IPS DF 4.7 (cell line): ENCODE measurements at regions not wholly inside any gene's neighbourhood (a gene's known extent, or its start where the extent isn't known, plus 50 kb on each side); places are given as distances from the start of the nearest gene placed in this dataset.

Experiments used
- DNase-seq: peaks from one replicate; pipeline ENCODE4 v3.0.0-alpha.2; 2013; ENCODE audit warnings: low spot score; ENCODE audit errors: extremely low read depth

- DNase-seq: no peak
Observed at GRCh38 chr11:70811915-70812314, 413.6 kb downstream of the CTTN start.

GRCh38 chr11:70812472-70812871 lies 414.1 kb downstream of the CTTN start:
- DNase-seq: no peak

- no peak for DNase-seq
Observed at GRCh38 chr11:70813651-70814050, 415.3 kb downstream of the CTTN start.

- no peak for DNase-seq
Observed at GRCh38 chr11:70815485-70815832, 417.1 kb downstream of the CTTN start.

- DNase-seq: no peak
Observed at GRCh38 chr11:70816156-70816678, 417.9 kb downstream of the CTTN start.

- no peak for DNase-seq
Observed at GRCh38 chr11:70818351-70818750, 420.0 kb downstream of the CTTN start.

DNA sequence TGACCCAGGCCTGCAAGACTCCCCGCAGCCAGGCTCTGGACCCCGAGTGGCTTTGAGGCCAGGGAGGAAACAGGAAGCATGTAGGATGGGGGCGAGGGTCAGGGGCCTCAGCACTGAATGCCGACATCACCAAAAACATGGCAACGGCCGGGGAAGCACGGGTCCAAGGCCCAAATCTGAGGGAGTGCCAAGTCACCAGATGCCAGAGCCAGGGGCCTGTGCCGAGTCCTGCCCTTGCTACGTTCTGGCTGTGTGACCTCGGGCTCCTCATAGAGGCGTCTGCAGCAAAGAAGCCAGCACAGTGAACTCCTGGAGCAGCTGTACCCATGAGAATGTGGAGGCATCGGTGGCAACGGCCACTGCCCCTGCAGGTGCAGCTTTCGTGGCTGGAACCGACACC lies 420.7 kb downstream of the CTTN start:
- DNase-seq: no peak

GRCh38 chr11:70820311-70820710 lies 422.0 kb downstream of the CTTN start:
- DNase-seq: no peak

DNA sequence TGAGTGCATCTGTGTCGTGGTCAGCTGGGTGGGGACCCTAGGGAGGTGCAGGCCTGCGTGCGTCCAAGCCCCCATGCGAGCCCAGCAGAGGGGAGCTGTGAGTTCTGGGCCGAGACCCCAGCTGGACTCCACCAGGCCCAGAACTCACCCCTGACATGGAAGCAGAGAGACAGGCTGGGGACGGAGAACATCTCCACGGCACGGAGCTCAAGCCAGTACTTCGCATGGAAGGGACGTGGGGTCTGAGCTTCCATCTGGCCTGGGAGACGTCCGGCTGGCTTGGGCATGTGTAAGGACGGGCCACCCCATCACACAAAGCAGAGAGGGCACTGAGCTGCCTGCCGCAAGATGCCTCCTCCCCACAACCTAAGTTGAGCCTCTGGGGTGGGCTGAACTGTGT lies 422.4 kb downstream of the CTTN start:
- DNase-seq: no peak

DNA sequence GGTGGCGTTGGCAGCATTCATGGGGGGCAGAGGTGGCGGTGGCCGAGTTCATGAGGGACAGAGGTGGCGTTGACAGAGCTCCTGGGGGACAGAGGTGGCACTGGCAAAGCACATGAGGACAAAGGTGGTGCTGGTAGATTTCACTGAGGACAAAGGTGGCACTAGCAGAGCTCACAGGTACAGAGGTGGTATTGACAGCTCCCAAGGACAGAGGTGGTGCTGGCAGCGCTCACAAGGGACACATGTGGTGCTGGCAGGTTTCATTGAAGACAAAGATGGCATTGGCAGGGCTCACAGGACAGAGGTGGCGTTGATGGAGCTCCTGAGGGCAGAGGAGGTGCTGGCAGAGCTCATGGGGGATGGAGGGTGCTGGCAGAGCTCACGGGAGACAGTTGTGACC lies 425.4 kb downstream of the CTTN start:
- DNase-seq: no peak

DNA sequence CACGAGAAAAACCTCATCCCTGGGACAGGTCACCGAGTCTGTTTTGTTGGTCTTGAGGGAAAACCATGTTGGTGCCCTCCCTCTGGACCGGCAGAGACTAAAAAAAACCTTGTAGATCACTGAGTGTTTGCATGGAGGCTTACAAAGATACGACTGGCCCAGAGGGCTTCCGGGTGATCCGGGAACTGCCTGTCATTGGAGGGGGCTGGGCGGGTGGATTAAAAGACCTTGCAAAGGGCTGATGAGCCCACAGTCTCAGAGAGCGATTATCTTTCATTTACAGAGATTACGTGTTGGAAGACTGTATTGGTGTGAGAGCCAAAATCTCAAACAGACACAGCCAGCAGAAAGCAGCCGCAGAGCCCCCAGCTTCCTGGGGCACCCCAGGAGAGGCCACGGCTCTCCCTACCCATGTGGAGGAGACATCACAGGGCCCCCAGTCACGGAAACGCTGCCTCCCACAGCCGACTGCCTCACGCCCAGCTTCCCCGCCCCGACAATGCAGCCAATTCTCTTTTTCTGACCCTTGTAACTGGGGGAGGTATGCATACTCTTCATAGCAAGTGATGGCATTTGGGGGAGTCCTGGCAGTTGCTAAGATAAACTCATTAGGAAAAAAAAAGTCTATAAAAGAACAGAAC lies 426.4 kb downstream of the CTTN start:
- DNase-seq: no peak

- no peak for DNase-seq
Observed at GRCh38 chr11:70825893-70826540, 426.4 kb downstream of the SHANK2 start.

GRCh38 chr11:70826541-70827335 lies 425.6 kb downstream of the SHANK2 start:
- no peak for DNase-seq

- no peak for DNase-seq
Observed at GRCh38 chr11:70828593-70829082, 423.7 kb downstream of the SHANK2 start.

DNA sequence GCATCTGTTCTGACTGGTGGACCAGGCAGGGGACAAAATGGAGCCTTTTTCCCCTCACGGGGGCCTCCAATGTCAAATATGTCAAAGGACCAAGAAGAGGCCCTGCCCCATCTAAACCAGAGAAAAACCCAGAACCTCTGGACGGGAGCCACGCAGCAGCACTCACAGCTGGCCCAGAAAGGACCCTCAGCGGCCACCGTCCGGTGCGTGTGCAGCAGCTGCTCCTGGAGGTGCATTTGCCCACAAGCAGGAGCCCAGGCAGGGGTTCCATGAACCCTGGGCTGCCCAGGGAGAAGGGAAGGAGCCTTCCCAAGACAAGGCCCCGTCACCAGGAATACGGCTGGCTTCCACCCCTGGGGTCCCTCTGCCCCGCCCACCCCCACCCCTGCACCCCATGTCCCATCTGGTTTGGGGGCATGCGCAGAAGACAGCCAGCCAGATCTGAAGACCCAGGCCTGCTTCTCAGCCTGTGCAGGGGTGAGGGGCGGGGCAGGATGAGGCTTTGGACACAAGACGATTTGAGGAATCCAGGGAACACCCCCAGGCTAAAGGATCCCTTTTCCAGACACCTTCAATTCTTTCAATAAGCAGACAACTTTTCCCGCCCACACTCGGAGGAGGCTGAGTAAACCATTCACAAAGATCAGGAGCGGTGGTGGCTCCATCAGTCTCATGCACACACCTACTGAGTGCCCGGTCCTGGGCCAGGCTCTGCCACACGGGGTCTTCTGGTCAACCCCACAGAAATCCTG lies 423.1 kb downstream of the SHANK2 start:
- no peak for DNase-seq

DNA sequence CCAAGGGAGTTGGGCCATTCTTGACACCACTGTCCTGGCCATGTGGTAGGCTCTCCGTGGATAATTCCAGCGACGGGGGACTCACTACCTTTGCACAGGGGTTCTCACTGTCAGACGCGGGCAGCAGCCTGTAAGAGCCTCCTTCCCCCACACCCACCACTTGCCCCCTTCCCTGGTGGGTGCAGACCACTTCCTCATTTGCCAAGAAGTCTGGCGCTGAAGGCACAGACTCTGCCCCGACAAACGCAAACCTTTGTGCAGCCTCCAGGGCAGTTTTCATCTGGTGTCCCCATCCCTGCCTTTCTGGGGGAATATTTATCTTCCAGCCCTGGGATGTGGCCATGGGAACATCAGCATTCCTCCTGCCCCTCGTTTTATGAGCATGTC lies 422.5 kb downstream of the SHANK2 start:
- DNase-seq: no peak

DNA sequence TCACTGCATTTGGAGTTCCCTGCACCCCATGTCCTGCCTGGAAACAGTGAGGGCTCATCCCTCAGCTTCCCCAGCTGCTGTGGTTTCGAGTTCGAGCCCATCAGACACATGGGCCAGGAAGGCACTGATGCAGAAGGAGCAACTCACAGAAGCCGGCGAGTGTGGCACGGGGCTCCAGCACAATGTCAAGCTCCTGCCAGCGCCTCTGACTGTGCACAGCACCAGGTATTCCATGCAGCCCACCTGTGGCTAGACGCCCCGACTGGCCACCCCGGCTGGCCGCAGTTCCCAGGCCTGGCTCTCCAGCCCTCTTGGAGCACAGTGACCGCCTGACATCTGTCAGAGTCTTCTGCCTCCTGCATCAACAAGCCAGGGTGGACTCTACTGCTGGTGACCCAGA lies 419.4 kb downstream of the SHANK2 start:
- DNase-seq: no peak

DNA sequence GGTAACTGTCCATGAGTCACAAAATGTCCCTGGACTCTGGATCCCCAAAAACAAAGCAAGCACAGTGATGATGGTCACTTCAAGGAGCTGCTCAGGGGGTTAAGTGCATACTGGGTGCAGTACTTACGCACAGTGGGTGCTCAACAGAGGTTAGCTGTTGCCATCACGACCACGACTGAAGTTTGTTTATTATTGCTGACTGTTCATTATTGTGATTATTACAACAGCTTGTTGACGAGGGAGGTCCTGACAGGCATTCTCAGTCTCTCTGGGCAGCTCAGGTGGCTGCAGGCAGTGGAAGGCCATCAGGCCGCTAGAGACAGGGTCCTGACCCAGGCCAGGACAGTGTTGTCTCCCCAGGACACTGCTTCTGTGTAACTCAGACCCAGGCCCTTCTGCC lies 418.8 kb downstream of the SHANK2 start:
- DNase-seq: no peak

GRCh38 chr11:70834277-70834940 lies 418.0 kb downstream of the SHANK2 start:
- no peak for DNase-seq

DNA sequence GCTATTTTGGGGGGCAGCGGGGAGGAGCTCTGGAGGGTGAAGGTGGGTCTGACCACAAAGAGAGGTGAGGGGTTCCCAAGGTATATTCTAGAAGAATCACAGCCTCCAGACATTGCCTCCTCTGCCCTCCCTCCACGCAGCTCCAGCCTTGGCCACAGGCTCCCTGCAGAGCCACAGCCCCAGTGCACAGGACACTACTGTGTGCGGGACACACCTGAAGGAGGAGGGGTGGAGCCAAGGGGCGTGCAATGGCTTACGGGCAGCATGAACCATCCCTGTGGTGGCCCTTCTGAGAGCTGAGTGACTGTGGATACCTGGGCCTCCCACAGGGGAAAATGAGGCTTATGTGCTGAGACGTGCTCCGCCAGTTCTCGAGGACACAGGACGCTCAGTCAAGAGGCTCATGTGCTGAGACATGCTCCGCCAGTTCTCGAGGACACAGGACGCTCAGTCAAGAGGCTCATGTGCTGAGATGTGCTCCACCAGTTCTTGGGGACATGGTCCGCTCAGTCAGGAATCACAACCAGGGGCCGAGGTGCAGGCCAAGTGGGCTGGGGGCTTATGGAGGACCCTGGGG lies 417.3 kb downstream of the SHANK2 start:
- no peak for DNase-seq

DNA sequence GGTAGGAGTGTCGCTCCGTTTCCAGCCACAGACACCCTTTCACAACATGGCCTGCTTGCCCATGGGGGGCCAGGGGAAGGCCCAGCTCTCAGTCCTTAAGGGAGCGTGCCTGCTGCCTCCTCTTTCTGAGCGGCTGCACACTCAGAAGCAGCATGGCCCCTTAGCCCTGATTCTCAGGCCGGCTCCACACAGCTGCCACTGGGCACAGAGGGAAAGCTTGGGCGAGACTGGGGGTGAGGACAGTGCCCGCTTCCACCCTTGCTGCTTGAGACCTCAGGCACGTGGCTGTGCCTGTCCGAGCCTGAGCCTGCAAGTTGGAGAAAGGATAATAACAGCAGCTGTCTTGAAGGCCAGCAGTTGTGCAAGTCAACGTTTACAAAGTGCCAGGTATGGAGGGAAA lies 416.3 kb downstream of the SHANK2 start:
- no peak for DNase-seq
